ENCODE measurements at regions not wholly inside any gene's neighbourhood (a gene's known extent, or its start where the extent isn't known, plus 50 kb on each side); places are given as distances from the start of the nearest gene placed in this dataset.
A peak's percentile ranks its signal among the peaks of the same experiment; 100 is the strongest.
"Not testable (repeated sequence)": the region's sequence is repeated elsewhere in the genome, so short reads cannot be mapped to it uniquely, and the experiment has no call there.

GRCh38 chr7:39781557-39781956, 158.2 kb downstream of the RALA start:
- FAIRE-seq; H3K79me2 ChIP-seq (ENCODE audit: control insufficient read depth, insufficient read depth, low read length); dilution Hi-C loops (cut with MboI; ENCODE audit: extremely low pct_ligation_motif_present, low sequenced_read_pairs); H3K4me2 ChIP-seq (ENCODE audit: insufficient read depth, low read length); H4K20me1 ChIP-seq (replicated peaks; ENCODE audit: control insufficient read depth, extremely low read depth, insufficient read depth, low read length); intact Hi-C loops (cut with micrococcal nuclease); H3K27me3 ChIP-seq (ENCODE audit: control insufficient read depth in 2 of 2, insufficient read depth in 2 of 2, low read length in 2 of 2); POLR2A ChIA-PET; H2AFZ ChIP-seq (ENCODE audit: low read depth, low read length); CTCF ChIA-PET; H3K27ac ChIP-seq (ENCODE audit: insufficient read depth, low read depth, low read length); H3K9me3 ChIP-seq (replicated peaks; ENCODE audit: control insufficient read depth, insufficient read depth, low read length); H3K9ac ChIP-seq (replicated peaks; ENCODE audit: extremely low read depth, insufficient read depth, low read length); BruUV-seq (replicated peaks); H3K36me3 ChIP-seq (ENCODE audit: control insufficient read depth in 2 of 2, extremely low read depth in 1 of 2, insufficient read depth in 2 of 2, low read length in 2 of 2); H3K4me1 ChIP-seq (ENCODE audit: control insufficient read depth, extremely low read depth, insufficient read depth, low read length); DNase-seq (ENCODE audit: low read depth, low spot score); H3K4me3 ChIP-seq (replicated peaks in 1 of 3; ENCODE audit: insufficient read depth in 1 of 3, low read depth in 1 of 3, low read length in 3 of 3); H3K9me1 ChIP-seq (replicated peaks; ENCODE audit: control insufficient read depth, extremely low read depth, insufficient read depth, low read length): not testable (repeated sequence)
- peak; percentile 12 for TF ChIP-seq FOS (IDR thresholded peaks at IDR 0.05; ENCODE audit: borderline replicate concordance, insufficient read depth, low read length)

- intact Hi-C loops (cut with micrococcal nuclease); H3K79me2 ChIP-seq (ENCODE audit: control insufficient read depth, insufficient read depth, low read length); H3K9ac ChIP-seq (replicated peaks; ENCODE audit: extremely low read depth, insufficient read depth, low read length); H3K9me1 ChIP-seq (replicated peaks; ENCODE audit: control insufficient read depth, extremely low read depth, insufficient read depth, low read length); H4K20me1 ChIP-seq (replicated peaks; ENCODE audit: control insufficient read depth, extremely low read depth, insufficient read depth, low read length); CTCF ChIA-PET; H3K4me3 ChIP-seq (replicated peaks in 1 of 3; ENCODE audit: insufficient read depth in 1 of 3, low read depth in 1 of 3, low read length in 3 of 3); dilution Hi-C loops (cut with MboI; ENCODE audit: extremely low pct_ligation_motif_present, low sequenced_read_pairs); POLR2A ChIA-PET; H3K27me3 ChIP-seq (ENCODE audit: control insufficient read depth in 2 of 2, insufficient read depth in 2 of 2, low read length in 2 of 2); DNase-seq (ENCODE audit: low read depth, low spot score); H2AFZ ChIP-seq (ENCODE audit: low read depth, low read length); BruUV-seq (replicated peaks); FAIRE-seq; H3K4me2 ChIP-seq (ENCODE audit: insufficient read depth, low read length); H3K4me1 ChIP-seq (ENCODE audit: control insufficient read depth, extremely low read depth, insufficient read depth, low read length); H3K27ac ChIP-seq (ENCODE audit: insufficient read depth, low read depth, low read length); H3K36me3 ChIP-seq (ENCODE audit: control insufficient read depth in 2 of 2, extremely low read depth in 1 of 2, insufficient read depth in 2 of 2, low read length in 2 of 2); H3K9me3 ChIP-seq (replicated peaks; ENCODE audit: control insufficient read depth, insufficient read depth, low read length): not testable (repeated sequence)
Observed at GRCh38 chr7:39786440-39786839, 163.1 kb downstream of the RALA start.

GRCh38 chr7:39791035-39791434, 159.0 kb upstream of the CDK13 start:
- H3K9me3 ChIP-seq (replicated peaks; ENCODE audit: control insufficient read depth, insufficient read depth, low read length); FAIRE-seq; dilution Hi-C loops (cut with MboI; ENCODE audit: extremely low pct_ligation_motif_present, low sequenced_read_pairs); DNase-seq (ENCODE audit: low read depth, low spot score); H3K27me3 ChIP-seq (ENCODE audit: control insufficient read depth in 2 of 2, insufficient read depth in 2 of 2, low read length in 2 of 2); H3K4me1 ChIP-seq (ENCODE audit: control insufficient read depth, extremely low read depth, insufficient read depth, low read length); POLR2A ChIA-PET; intact Hi-C loops (cut with micrococcal nuclease); H2AFZ ChIP-seq (ENCODE audit: low read depth, low read length); H3K9me1 ChIP-seq (replicated peaks; ENCODE audit: control insufficient read depth, extremely low read depth, insufficient read depth, low read length); CTCF ChIA-PET; BruUV-seq (replicated peaks); H3K4me3 ChIP-seq (replicated peaks in 1 of 3; ENCODE audit: insufficient read depth in 1 of 3, low read depth in 1 of 3, low read length in 3 of 3); H3K79me2 ChIP-seq (ENCODE audit: control insufficient read depth, insufficient read depth, low read length); H4K20me1 ChIP-seq (replicated peaks; ENCODE audit: control insufficient read depth, extremely low read depth, insufficient read depth, low read length); H3K27ac ChIP-seq (ENCODE audit: insufficient read depth, low read depth, low read length); H3K4me2 ChIP-seq (ENCODE audit: insufficient read depth, low read length); H3K9ac ChIP-seq (replicated peaks; ENCODE audit: extremely low read depth, insufficient read depth, low read length); H3K36me3 ChIP-seq (ENCODE audit: control insufficient read depth in 2 of 2, extremely low read depth in 1 of 2, insufficient read depth in 2 of 2, low read length in 2 of 2): not testable (repeated sequence)

- H3K9me1 ChIP-seq (replicated peaks; ENCODE audit: control insufficient read depth, extremely low read depth, insufficient read depth, low read length); BruUV-seq (replicated peaks); H3K36me3 ChIP-seq (ENCODE audit: control insufficient read depth in 2 of 2, extremely low read depth in 1 of 2, insufficient read depth in 2 of 2, low read length in 2 of 2); H2AFZ ChIP-seq (ENCODE audit: low read depth, low read length); intact Hi-C loops (cut with micrococcal nuclease); H3K79me2 ChIP-seq (ENCODE audit: control insufficient read depth, insufficient read depth, low read length); H4K20me1 ChIP-seq (replicated peaks; ENCODE audit: control insufficient read depth, extremely low read depth, insufficient read depth, low read length); POLR2A ChIA-PET; H3K27me3 ChIP-seq (ENCODE audit: control insufficient read depth in 2 of 2, insufficient read depth in 2 of 2, low read length in 2 of 2); H3K9me3 ChIP-seq (replicated peaks; ENCODE audit: control insufficient read depth, insufficient read depth, low read length); DNase-seq (ENCODE audit: low read depth, low spot score); H3K4me2 ChIP-seq (ENCODE audit: insufficient read depth, low read length); dilution Hi-C loops (cut with MboI; ENCODE audit: extremely low pct_ligation_motif_present, low sequenced_read_pairs); CTCF ChIA-PET; FAIRE-seq; H3K4me3 ChIP-seq (replicated peaks in 1 of 3; ENCODE audit: insufficient read depth in 1 of 3, low read depth in 1 of 3, low read length in 3 of 3); H3K9ac ChIP-seq (replicated peaks; ENCODE audit: extremely low read depth, insufficient read depth, low read length); H3K4me1 ChIP-seq (ENCODE audit: control insufficient read depth, extremely low read depth, insufficient read depth, low read length); H3K27ac ChIP-seq (ENCODE audit: insufficient read depth, low read depth, low read length): not testable (repeated sequence)
Observed at GRCh38 chr7:39791911-39792310, 158.1 kb upstream of the CDK13 start.

All from endothelial cell of umbilical vein (primary cell).